ENCODE measurements at regions not wholly inside any gene's neighbourhood (a gene's known extent, or its start where the extent isn't known, plus 50 kb on each side); places are given as distances from the start of the nearest gene placed in this dataset.

DNA sequence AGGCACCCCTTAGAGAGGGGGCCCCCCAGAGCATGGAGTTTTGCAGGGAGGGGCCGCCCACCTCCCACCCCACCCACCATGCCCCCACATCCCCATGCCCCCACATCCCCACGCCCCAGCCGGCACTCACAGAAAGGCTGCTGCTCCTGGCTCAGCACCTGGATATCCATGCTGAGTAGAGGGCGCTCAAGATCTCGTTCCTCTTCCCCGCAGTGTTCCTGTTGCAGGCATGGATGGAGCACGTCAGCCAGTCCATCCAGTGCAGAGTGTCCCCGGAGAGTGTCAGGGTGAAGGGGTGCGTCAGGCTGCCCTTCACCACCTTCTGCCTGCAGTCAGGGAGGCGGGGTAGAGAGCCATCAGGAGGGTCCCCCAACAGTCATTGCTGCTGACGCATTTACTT lies 156.2 kb downstream of the CRYBB2 start:
- Histone ChIP-seq H4K20me1 (ENCODE audit: control insufficient read depth, insufficient read depth, low read depth, low read length) (no peaks in the 10 kb centered on the region), H3K4me3 (ENCODE audit: low read length) (no peak overlapping the region), H3F3A (ENCODE audit: control insufficient read depth, insufficient read depth) (no peaks in the 10 kb centered on the region), H3K4me2 (ENCODE audit: low read length) (no peak overlapping the region), H3K36me3 (ENCODE audit: control insufficient read depth, low read length) (peaks cover 20% of the 10 kb centered on the region; the same call in 1 of the 2 replicates), H3K27ac (ENCODE audit: low read depth, low read length) (no peak overlapping the region), H3K4me1 (ENCODE audit: control insufficient read depth, low read length) (no peaks in the 10 kb centered on the region), H3K79me2 (ENCODE audit: control insufficient read depth, low read length) (peaks cover 3% of the 10 kb centered on the region; the same call in 1 of the 2 replicates), H3K9me3 (ENCODE audit: control insufficient read depth, insufficient read depth, low read length) (no peaks in the 10 kb centered on the region), H3K27me3 (ENCODE audit: control insufficient read depth, low read length) (no peaks in the 10 kb centered on the region), H3K9me2 (replicated peaks; ENCODE audit: control insufficient read depth, low read length) (no peaks in the 10 kb centered on the region)
- no peak for TF ChIP-seq EZH2phosphoT487 (IDR thresholded peaks at IDR 0.05; ENCODE audit: borderline replicate concordance, low read length)
- TF ChIP-seq, protein P1, sequence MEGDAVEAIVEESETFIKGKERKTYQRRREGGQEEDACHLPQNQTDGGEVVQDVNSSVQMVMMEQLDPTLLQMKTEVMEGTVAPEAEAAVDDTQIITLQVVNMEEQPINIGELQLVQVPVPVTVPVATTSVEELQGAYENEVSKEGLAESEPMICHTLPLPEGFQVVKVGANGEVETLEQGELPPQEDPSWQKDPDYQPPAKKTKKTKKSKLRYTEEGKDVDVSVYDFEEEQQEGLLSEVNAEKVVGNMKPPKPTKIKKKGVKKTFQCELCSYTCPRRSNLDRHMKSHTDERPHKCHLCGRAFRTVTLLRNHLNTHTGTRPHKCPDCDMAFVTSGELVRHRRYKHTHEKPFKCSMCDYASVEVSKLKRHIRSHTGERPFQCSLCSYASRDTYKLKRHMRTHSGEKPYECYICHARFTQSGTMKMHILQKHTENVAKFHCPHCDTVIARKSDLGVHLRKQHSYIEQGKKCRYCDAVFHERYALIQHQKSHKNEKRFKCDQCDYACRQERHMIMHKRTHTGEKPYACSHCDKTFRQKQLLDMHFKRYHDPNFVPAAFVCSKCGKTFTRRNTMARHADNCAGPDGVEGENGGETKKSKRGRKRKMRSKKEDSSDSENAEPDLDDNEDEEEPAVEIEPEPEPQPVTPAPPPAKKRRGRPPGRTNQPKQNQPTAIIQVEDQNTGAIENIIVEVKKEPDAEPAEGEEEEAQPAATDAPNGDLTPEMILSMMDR (IDR thresholded peaks at IDR 0.05; ENCODE audit: low read depth, low read length, poor library complexity, severe bottlenecking): no peak

GRCh38 chr22:25377699-25378098 lies 158.3 kb downstream of the CRYBB2 start:
- no peaks in the 10 kb centered on the region for H3K9me2 ChIP-seq (replicated peaks; ENCODE audit: control insufficient read depth, low read length)
- H3K4me2 ChIP-seq (ENCODE audit: low read length): no peak overlapping the region
- H3F3A ChIP-seq (ENCODE audit: control insufficient read depth, insufficient read depth): no peaks in the 10 kb centered on the region
- H3K27ac ChIP-seq (ENCODE audit: low read depth, low read length): no peak overlapping the region
- H3K9me3 ChIP-seq (ENCODE audit: control insufficient read depth, insufficient read depth, low read length): no peaks in the 10 kb centered on the region
- no peaks in the 10 kb centered on the region for H4K20me1 ChIP-seq (ENCODE audit: control insufficient read depth, insufficient read depth, low read depth, low read length)
- peaks cover 28% of the 10 kb centered on the region; the same call in 1 of the 2 replicates for H3K36me3 ChIP-seq (ENCODE audit: control insufficient read depth, low read length)
- peaks cover 19% of the 10 kb centered on the region for H3K79me2 ChIP-seq (ENCODE audit: control insufficient read depth, low read length)
- no peaks in the 10 kb centered on the region for H3K4me1 ChIP-seq (ENCODE audit: control insufficient read depth, low read length)
- no peak overlapping the region for H3K4me3 ChIP-seq (ENCODE audit: low read length)
- TF ChIP-seq EZH2phosphoT487 (IDR thresholded peaks at IDR 0.05; ENCODE audit: borderline replicate concordance, low read length): no peak
- TF ChIP-seq, protein P1 (IDR thresholded peaks at IDR 0.05; ENCODE audit: low read depth, low read length, poor library complexity, severe bottlenecking): no peak
- H3K27me3 ChIP-seq (ENCODE audit: control insufficient read depth, low read length): no peaks in the 10 kb centered on the region

DNA sequence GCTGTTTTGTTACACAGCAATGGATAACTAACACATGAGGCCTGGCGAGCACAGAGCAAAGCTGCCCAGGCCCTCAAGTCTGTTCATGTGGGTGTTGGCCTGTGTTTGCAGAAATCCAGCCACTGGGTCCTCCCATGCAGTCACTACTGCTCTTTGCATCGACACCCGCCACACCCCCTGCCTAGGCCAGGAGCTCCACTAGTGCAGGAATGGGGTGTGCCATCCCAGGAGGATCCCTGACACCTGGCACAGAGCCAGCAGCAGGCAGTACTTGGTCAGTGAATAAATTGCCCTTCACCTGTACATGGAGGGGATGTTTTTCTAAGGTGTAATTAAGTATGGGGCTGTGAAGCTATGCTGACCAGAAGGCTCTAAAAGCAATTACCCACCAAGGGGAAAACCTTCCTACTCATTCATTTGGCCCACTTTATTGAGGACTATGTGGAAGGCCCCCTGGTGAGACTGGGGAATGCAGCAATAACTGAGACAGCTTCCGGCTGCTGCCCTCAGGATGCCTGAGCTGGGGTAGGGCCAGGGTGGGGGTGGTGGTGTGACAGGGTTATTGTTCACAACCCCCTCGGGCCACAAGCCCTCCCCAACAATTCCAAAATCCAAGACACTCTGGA lies 160.8 kb downstream of the CRYBB2 start:
- Histone ChIP-seq H3F3A (ENCODE audit: control insufficient read depth, insufficient read depth) (no peaks in the 10 kb centered on the region), H3K9me2 (replicated peaks; ENCODE audit: control insufficient read depth, low read length) (no peaks in the 10 kb centered on the region), H3K4me3 (ENCODE audit: low read length) (no peak overlapping the region), H3K27me3 (ENCODE audit: control insufficient read depth, low read length) (no peaks in the 10 kb centered on the region), H3K9me3 (ENCODE audit: control insufficient read depth, insufficient read depth, low read length) (no peaks in the 10 kb centered on the region), H3K36me3 (ENCODE audit: control insufficient read depth, low read length) (peaks cover 28% of the 10 kb centered on the region; the same call in 1 of the 2 replicates), H3K79me2 (ENCODE audit: control insufficient read depth, low read length) (peaks cover 40% of the 10 kb centered on the region), H3K4me2 (ENCODE audit: low read length) (no peak overlapping the region), H3K4me1 (ENCODE audit: control insufficient read depth, low read length) (no peaks in the 10 kb centered on the region), H4K20me1 (ENCODE audit: control insufficient read depth, insufficient read depth, low read depth, low read length) (no peaks in the 10 kb centered on the region), H3K27ac (ENCODE audit: low read depth, low read length) (no peak overlapping the region)
- no peak for TF ChIP-seq EZH2phosphoT487 (IDR thresholded peaks at IDR 0.05; ENCODE audit: borderline replicate concordance, low read length)
- TF ChIP-seq, protein P1 (IDR thresholded peaks at IDR 0.05; ENCODE audit: low read depth, low read length, poor library complexity, severe bottlenecking): no peak
